ENCODE measurements at regions not wholly inside any gene's neighbourhood (a gene's known extent, or its start where the extent isn't known, plus 50 kb on each side); places are given as distances from the start of the nearest gene placed in this dataset.

DNA sequence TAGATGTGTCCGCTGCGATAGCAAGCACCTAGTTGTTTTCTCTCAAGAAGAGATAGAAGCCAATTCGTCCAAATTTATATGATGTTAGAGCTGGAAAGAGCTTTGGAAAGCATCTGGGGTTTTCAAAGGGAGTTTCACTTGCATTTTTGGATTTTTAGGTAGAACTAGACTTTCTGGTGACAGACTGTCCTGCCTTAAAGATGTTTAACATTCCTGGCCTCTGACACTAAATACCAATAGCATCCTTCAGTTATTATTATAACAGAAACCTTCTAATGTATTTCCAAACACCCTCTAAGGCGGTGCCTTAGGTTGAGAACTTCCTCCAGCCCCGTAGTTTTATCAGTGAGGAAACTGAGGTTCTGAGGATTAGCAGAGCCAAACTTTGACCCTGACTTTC is 305.3 kb downstream of the SATB1 start:
- DNase-seq (ENCODE audit: low spot score) (no peak), ATAC-seq (ENCODE audit: low FRiP score) (no peak)
- TF ChIP-seq CTCF (IDR thresholded peaks at IDR 0.05): no peak

DNA sequence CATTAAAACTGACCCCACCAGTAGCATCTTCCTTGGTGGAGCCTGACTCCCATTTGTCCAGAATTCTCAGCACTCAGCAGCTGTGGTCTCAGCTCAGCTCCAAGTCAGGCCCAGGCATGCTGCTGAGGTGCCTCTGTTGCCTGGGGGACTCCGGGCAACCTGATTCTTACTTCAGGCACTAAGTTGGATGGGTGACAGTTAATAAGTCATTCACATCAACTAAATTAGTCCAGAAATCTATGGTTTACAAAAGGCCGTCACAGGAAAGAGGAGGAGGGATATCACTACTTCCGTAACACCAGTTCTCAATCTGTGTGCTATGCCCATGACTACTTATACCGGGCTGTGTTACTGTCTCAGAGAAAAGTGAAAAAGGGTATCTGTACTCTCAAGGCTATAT is 310.2 kb downstream of the SATB1 start:
- no peak for ATAC-seq (ENCODE audit: low FRiP score)
- no peak for DNase-seq (ENCODE audit: low spot score)
- no peak for TF ChIP-seq CTCF (IDR thresholded peaks at IDR 0.05)

DNA sequence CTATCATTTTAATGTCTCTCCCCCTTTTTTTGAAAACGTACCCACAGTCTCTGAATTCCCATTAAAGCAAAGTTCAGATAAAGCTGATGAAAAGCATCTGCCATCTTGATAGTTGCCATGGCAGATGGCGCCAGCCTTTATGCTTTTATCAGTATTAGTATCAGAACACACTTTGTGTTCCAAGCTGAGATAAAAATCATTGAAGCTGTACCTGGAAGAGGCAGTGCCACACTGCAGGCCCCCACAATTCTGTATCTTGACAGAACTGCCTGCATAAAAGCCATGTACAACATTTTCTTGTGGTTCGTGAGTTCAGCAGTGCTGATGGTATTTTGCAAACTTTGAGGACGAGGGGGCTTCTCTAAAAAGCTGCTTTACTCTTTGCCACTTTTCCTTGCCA is 311.7 kb downstream of the SATB1 start:
- no peak for ATAC-seq (ENCODE audit: low FRiP score)
- no peak for TF ChIP-seq CTCF (IDR thresholded peaks at IDR 0.05)
- DNase-seq (ENCODE audit: low spot score): no peak

DNA sequence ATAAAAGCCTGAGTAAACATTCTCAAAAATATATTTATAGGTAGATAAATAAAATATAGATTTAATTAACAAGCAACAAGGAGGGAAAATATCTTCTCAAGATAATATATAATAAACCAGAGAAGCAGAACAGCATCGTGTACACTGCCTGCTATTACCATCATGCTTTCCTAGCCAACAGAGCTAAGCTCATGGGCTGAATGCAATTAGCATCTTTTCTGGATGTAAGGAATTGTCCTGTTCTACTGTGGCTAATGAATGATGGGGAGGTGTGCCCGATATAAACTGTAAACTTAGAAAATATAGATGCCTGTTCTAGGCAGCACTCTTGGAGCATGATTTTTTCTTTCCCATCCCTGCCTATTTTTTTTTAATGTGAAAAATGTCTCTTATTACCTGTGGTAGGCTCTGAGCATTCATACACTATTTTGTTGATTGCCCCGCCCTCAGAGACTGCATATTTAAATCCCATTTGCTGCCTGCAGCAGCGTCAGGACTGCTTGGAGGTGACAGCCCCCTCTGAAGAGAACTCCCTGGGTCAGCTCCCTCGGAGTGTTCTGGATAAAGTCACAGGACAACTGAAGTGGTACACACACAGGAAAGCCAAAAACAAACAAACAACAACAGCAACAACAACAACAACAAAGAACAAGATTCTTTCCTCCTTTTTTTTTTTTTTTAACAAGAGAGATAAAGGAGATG is 312.3 kb downstream of the SATB1 start:
- no peak for DNase-seq (ENCODE audit: low spot score)
- no peak for TF ChIP-seq CTCF (IDR thresholded peaks at IDR 0.05)
- no peak for ATAC-seq (ENCODE audit: low FRiP score)

- no peak for TF ChIP-seq CTCF (IDR thresholded peaks at IDR 0.05)
- no peak for ATAC-seq (ENCODE audit: low FRiP score)
These were observed 313.3 kb downstream of the SATB1 start for GRCh38 chr3:18111796-18112232.

GRCh38 chr3:18103591-18103990 is 321.5 kb downstream of the SATB1 start:
- ATAC-seq (ENCODE audit: low FRiP score): no peak
- no peak for TF ChIP-seq CTCF (IDR thresholded peaks at IDR 0.05)
- no peak for DNase-seq (ENCODE audit: low spot score)

More at GRCh38 chr3:18111796-18112232, 313.3 kb downstream of the SATB1 start:
- no peak for DNase-seq (ENCODE audit: low spot score)

DNA sequence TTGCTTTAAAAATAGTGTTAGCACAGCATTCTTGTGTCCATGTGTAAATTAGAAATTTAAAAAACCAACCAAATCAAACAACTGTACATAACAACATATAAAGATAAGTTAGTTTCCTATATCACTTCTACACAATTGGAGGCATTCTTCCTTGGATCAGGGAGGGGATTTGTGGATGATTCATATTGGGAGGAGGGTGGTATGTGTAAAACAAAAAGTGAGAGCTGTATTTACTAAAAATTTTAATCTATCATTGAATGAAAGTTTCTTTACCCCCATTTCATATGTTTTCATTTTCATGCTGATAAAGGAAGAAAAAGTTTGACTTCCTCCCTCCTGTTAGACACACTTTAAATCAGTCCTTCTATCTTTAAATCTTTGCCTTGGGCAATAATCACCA is 325.0 kb downstream of the SATB1 start:
- ATAC-seq (ENCODE audit: low FRiP score) (no peak), DNase-seq (ENCODE audit: low spot score) (no peak)
- TF ChIP-seq CTCF (IDR thresholded peaks at IDR 0.05): no peak
